Left ventricle myocardium superior (tissue), 1 donor: ENCODE measurements at regions not wholly inside any gene's neighbourhood (a gene's known extent, or its start where the extent isn't known, plus 50 kb on each side); places are given as distances from the start of the nearest gene placed in this dataset.
A peak's percentile ranks its signal among the peaks of the same experiment; 100 is the strongest.

Source experiments
- ATAC-seq: fragments of 200-7000 bp; cut with Tn5 transposase; one replicate; pipeline ENCODE4 v1.9.1; 2020; ENCODE audit warnings: mild to moderate bottlenecking, moderate library complexity
- DNase-seq: peaks from one replicate; pipeline ENCODE4 v3.0.0-alpha.2; 2020
- intact Hi-C: fragments of 100-400 bp; cut with micrococcal nuclease; formaldehyde crosslinking; loops from one replicate; pipeline ENCODE4 v1.11.0; 2022
- donor health status: DM: no; HTN: yes; CAD: no; lungs with severe emphysema.

DNA sequence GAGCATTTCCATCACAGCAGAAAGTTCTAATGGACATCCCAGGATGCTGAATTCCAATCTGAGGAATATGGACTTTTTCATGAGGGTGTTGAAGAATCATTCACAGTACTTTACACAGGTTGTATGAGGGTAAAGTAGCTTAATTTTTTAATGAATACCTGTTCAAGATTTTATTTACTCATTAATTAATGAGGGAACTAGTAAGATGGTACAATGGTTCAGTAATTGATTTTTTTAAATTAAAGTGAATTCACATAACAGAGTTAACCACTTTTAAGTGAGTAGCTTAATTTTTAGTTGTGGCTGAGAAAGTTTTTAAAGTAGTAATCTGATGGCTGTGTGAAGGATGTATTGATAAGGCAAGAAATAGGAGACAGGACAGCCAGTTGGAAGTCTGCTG is 266.5 kb downstream of the GFRA1 start:
- intact Hi-C loops: no loop called here
- DNase-seq: no peak
- no peak for ATAC-seq

DNA sequence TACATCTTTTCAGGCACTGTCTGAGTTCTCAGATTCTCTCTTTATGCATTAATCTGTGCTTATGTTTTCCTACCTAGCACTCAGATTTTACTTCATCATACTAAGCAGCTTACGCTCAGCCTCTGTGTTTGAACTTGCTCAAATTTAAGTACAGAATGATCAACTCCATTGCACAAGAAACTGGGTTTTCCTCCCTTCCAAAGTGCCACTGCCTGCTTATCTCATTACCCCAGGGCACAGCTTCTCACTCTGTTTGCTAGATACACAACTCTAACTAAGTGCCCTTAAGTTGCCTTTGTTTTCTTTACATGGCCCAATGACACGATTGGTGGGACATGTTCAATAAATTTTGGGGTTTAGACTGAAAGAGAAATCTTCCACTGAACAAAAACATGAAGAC is 267.7 kb downstream of the GFRA1 start:
- no peak for DNase-seq
- ATAC-seq: no peak
- intact Hi-C loops: no loop called here

DNA sequence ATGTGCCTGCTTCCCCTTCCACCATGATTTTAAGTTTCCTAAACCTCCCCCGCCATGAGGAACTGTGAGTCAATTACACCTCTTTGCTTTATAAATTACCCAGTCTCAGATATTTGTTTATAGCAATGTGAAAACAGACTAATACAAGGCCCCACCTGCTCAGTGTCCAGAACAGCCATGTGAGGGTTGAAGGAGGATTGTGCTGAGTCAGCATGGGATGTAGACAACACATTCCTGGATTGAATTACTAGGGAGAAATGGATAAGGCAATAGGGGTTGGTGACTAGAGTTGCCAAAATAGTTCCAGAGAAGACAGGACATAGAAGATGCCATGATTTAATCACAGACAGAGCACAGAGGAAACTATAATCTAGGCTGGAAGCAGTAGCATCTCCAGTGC is 270.3 kb downstream of the GFRA1 start:
- intact Hi-C loops: no loop called here
- ATAC-seq: no peak
- DNase-seq: no peak

GRCh38 chr10:116001976-116002375 is 271.0 kb downstream of the GFRA1 start:
- no peak for DNase-seq
- no peak for ATAC-seq
- intact Hi-C loops: no loop called here

GRCh38 chr10:116001262-116001857 is 271.6 kb downstream of the GFRA1 start:
- intact Hi-C loops: no loop called here

DNA sequence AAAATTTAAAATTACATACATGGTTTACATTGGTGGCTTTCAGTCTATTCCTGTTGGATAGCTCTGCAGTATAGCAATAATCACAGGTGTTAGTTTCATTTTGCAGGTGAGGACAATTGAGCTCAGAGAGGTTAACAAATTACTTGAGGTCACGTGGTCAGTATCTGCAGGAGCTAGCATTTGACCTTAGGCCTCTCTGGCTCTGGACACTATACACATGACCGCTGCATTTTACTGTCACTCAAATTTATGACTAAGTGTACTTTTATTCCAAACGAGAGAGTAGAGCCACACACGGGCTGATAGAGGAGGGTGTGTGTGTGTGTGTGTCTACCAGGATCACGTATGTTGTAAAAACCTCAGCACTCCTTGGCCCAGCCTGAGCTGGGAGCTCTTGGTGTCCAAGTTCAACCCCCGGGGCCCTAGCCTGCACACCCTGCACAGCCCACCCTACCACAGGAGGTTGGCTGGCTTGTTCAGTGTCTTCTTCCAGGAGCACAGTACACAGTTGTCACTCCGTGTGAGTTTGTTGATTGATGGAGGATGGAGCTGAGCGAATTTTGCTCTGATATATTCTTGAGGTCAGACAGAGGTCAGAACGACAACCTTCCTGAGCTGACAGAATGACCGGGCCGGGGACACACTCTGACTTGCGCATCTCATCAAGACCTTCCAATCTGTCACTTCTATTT is 272.7 kb downstream of the GFRA1 start:
- intact Hi-C loops: no loop called here
- ATAC-seq: no peak
- DNase-seq: no peak

More at GRCh38 chr10:116001262-116001857, 271.6 kb downstream of the GFRA1 start:
- peak; percentile 56 for DNase-seq
- peak; percentile 90 for ATAC-seq
